Neural cell (in vitro differentiated cells): ENCODE measurements at regions not wholly inside any gene's neighbourhood (a gene's known extent, or its start where the extent isn't known, plus 50 kb on each side); places are given as distances from the start of the nearest gene placed in this dataset.

ENCODE experiments used
- H2AFZ ChIP-seq: fragments of 200-600, 300-800 bp; sonication (generic), shearing (Covaris generic); 2 replicates; pipeline ENCODE4 v1.6.0; 2014; ENCODE audit warnings: low read depth, mild to moderate bottlenecking, antibody characterized with exemption, low read length, moderate library complexity
- H3F3A ChIP-seq: fragments of 200-600 bp; shearing (Covaris generic); 2 replicates; pipeline ENCODE4 v1.6.1; 2016; ENCODE audit warnings: mild to moderate bottlenecking, moderate library complexity, mixed read lengths, antibody characterized with exemption, low read length; ENCODE audit not compliant: insufficient read depth, poor library complexity, severe bottlenecking
- H3K27ac ChIP-seq: fragments of 200-600, 300-800 bp; sonication (generic), shearing (Covaris generic); 2 replicates; pipeline ENCODE4 v1.5.1; 2014; ENCODE audit warnings: mild to moderate bottlenecking, low read length, moderate library complexity
- H3K27me3 ChIP-seq: fragments of 300-800, 200-600 bp; sonication (generic), shearing (Covaris generic); 2 replicates; pipeline ENCODE4 v1.6.0; 2014; ENCODE audit warnings: mild to moderate bottlenecking, low read depth, low read length, moderate library complexity; ENCODE audit not compliant: insufficient read depth
- H3K36me3 ChIP-seq: fragments of 300-800, 200-600 bp; sonication (generic), shearing (Covaris generic); 2 replicates; pipeline ENCODE4 v1.5.1; 2014; ENCODE audit warnings: mild to moderate bottlenecking, antibody characterized with exemption, low read length, moderate library complexity; ENCODE audit not compliant: insufficient read depth
- H3K4me2 ChIP-seq: fragments of 300-800, 200-600 bp; sonication (generic), shearing (Covaris generic); 2 replicates; pipeline ENCODE4 v1.6.0; 2014; ENCODE audit warnings: mild to moderate bottlenecking, low read length
- H3K4me3 ChIP-seq: fragments of 300-800, 200-600 bp; sonication (generic), shearing (Covaris generic); 2 replicates; pipeline ENCODE4 v1.5.1; 2014; ENCODE audit warnings: mild to moderate bottlenecking, low read length, moderate library complexity
- H3K79me2 ChIP-seq: fragments of 200-600 bp; shearing (Covaris generic); replicated peaks from 2 replicates; pipeline ENCODE4 v1.6.0; 2014; ENCODE audit warnings: mild to moderate bottlenecking, low read length, moderate library complexity; ENCODE audit not compliant: insufficient read depth
- H3K9ac ChIP-seq: fragments of 300-800, 200-600 bp; sonication (generic), shearing (Covaris generic); 2 replicates; pipeline ENCODE4 v1.6.1; 2016; ENCODE audit warnings: mild to moderate bottlenecking, low read length, mixed read lengths
- H3K9me2 ChIP-seq: fragments of 200-600 bp; shearing (Covaris generic); 2 replicates; pipeline ENCODE4 v1.6.1; 2016; ENCODE audit warnings: mild to moderate bottlenecking, low read length, mixed read lengths; ENCODE audit not compliant: insufficient read depth
- H3K9me3 ChIP-seq: fragments of 200-600, 300-800 bp; sonication (generic), shearing (Covaris generic); 2 replicates; pipeline ENCODE4 v1.6.1; 2016; ENCODE audit warnings: mild to moderate bottlenecking, mixed run types, low read length, moderate library complexity, mixed read lengths
- H4K20me1 ChIP-seq: fragments of 200-600 bp; shearing (Covaris generic); 2 replicates; pipeline ENCODE4 v1.6.1; 2016; ENCODE audit warnings: mild to moderate bottlenecking, mixed run types; ENCODE audit not compliant: insufficient read depth
- CTCF ChIP-seq: fragments of 450-650 bp; IDR thresholded peaks from 2 replicates; pipeline ENCODE4 v1.5.1; 2014; ENCODE audit warnings: antibody characterized with exemption, mild to moderate bottlenecking, moderate library complexity; ENCODE audit not compliant: poor library complexity, severe bottlenecking
- EP300 ChIP-seq: fragments of 450-650 bp; conservative IDR thresholded peaks from 2 replicates; pipeline ENCODE4 v1.6.1; 2014; ENCODE audit warnings: antibody characterized with exemption, mild to moderate bottlenecking, moderate library complexity; ENCODE audit not compliant: poor library complexity, severe bottlenecking
- EZH2 ChIP-seq: fragments of 200-600, 300-800 bp; shearing (Covaris generic), sonication (generic); IDR thresholded peaks from 2 replicates; pipeline ENCODE4 v1.6.1; 2014; ENCODE audit warnings: antibody characterized with exemption, low read length, borderline replicate concordance, mild to moderate bottlenecking; ENCODE audit not compliant: insufficient read depth, poor library complexity, severe bottlenecking
- MXI1 ChIP-seq: fragments of 450-650 bp; conservative IDR thresholded peaks from 2 replicates; pipeline ENCODE4 v1.6.1; 2014; ENCODE audit warnings: antibody characterized with exemption, mild to moderate bottlenecking; ENCODE audit not compliant: poor library complexity, severe bottlenecking
- POLR2AphosphoS5 ChIP-seq: IDR thresholded peaks from 2 replicates; pipeline ENCODE4 v1.6.1; 2012
- RAD21 ChIP-seq: fragments of 450-650 bp; conservative IDR thresholded peaks from 2 replicates; pipeline ENCODE4 v1.6.1; 2014; ENCODE audit warnings: antibody characterized with exemption, mild to moderate bottlenecking, moderate library complexity
- REST ChIP-seq: IDR thresholded peaks from 2 replicates; pipeline ENCODE4 v1.6.1; 2012; ENCODE audit warnings: borderline replicate concordance
- SMC3 ChIP-seq: fragments of 450-650 bp; conservative IDR thresholded peaks from 2 replicates; pipeline ENCODE4 v1.6.1; 2014; ENCODE audit warnings: antibody characterized with exemption, mild to moderate bottlenecking, moderate library complexity; ENCODE audit not compliant: poor library complexity
- TAF1 ChIP-seq: IDR thresholded peaks from 2 replicates; pipeline ENCODE4 v1.6.1; 2012; ENCODE audit warnings: low read depth

GRCh38 chr4:24256066-24256465, 328.3 kb downstream of the DHX15 start:
- TF ChIP-seq EP300 (no peak), EZH2 (no peak), CTCF (no peak), REST (no peak), SMC3 (no peak), RAD21 (no peak), TAF1 (no peak), POLR2AphosphoS5 (no peak), MXI1 (no peak)
- H3K9me3 ChIP-seq: no peaks in the 10 kb centered on the region
- no peak overlapping the region for H3K27ac ChIP-seq
- H3K27me3 ChIP-seq: no peaks in the 10 kb centered on the region
- H3K4me3 ChIP-seq: no peak overlapping the region
- H3K4me2 ChIP-seq: no peak overlapping the region
- no peaks in the 10 kb centered on the region for H3F3A ChIP-seq
- H2AFZ ChIP-seq: no peak overlapping the region
- no peaks in the 10 kb centered on the region for H3K9me2 ChIP-seq
- no peaks in the 10 kb centered on the region for H3K79me2 ChIP-seq
- H3K9ac ChIP-seq: no peak overlapping the region
- H3K36me3 ChIP-seq: no peaks in the 10 kb centered on the region
- no peaks in the 10 kb centered on the region for H4K20me1 ChIP-seq

GRCh38 chr4:24252121-24252520, 332.2 kb downstream of the DHX15 start:
- Histone ChIP-seq H4K20me1 (no peaks in the 10 kb centered on the region), H3K9me2 (no peaks in the 10 kb centered on the region), H3K36me3 (no peaks in the 10 kb centered on the region), H3F3A (no peaks in the 10 kb centered on the region), H2AFZ (no peak overlapping the region), H3K4me3 (no peak overlapping the region), H3K9me3 (no peaks in the 10 kb centered on the region), H3K27me3 (no peaks in the 10 kb centered on the region), H3K79me2 (no peaks in the 10 kb centered on the region), H3K27ac (no peak overlapping the region), H3K9ac (no peak overlapping the region), H3K4me2 (no peak overlapping the region)
- no peak for TF ChIP-seq SMC3

- H2AFZ ChIP-seq: no peak overlapping the region
- no peak overlapping the region for H3K4me3 ChIP-seq
- no peaks in the 10 kb centered on the region for H3K79me2 ChIP-seq
- no peaks in the 10 kb centered on the region for H4K20me1 ChIP-seq
- no peaks in the 10 kb centered on the region for H3F3A ChIP-seq
- no peak overlapping the region for H3K4me2 ChIP-seq
- H3K36me3 ChIP-seq: no peaks in the 10 kb centered on the region
- no peaks in the 10 kb centered on the region for H3K9me2 ChIP-seq
- no peaks in the 10 kb centered on the region for H3K27me3 ChIP-seq
- no peaks in the 10 kb centered on the region for H3K9me3 ChIP-seq
- no peak overlapping the region for H3K27ac ChIP-seq
- TF ChIP-seq TAF1: no peak
- TF ChIP-seq EP300: no peak
- no peak for TF ChIP-seq EZH2
- TF ChIP-seq SMC3: no peak
- TF ChIP-seq MXI1: no peak
- TF ChIP-seq POLR2AphosphoS5: no peak
- no peak for TF ChIP-seq RAD21
- TF ChIP-seq REST: no peak
- TF ChIP-seq CTCF: no peak
- no peak overlapping the region for H3K9ac ChIP-seq
Measured at GRCh38 chr4:24251589-24251988, 332.8 kb downstream of the DHX15 start.
